ENCODE measurements at regions not wholly inside any gene's neighbourhood (a gene's known extent, or its start where the extent isn't known, plus 50 kb on each side); places are given as distances from the start of the nearest gene placed in this dataset.

- CTCF ChIA-PET, result interaction anchor here (0.6 kb wide), 1 partner anchor 69 kb away, joined by 3 read pairs; no protein-coding TSS in a partner anchor
- no peak overlapping the region for H2AK9ac ChIP-seq (replicated peaks; ENCODE audit: low read depth, low read length, poor library complexity)
- H2BK5ac ChIP-seq (ENCODE audit: low read depth, low read length, poor library complexity, severe bottlenecking), result no peak overlapping the region
- H3K14ac ChIP-seq (replicated peaks; ENCODE audit: low read depth, low read length), result no peak overlapping the region
- no peak overlapping the region for H3K23ac ChIP-seq (ENCODE audit: low read depth, low read length)
- intact Hi-C loops (cut with micrococcal nuclease) (no loop called here), in situ Hi-C loops (cut with MboI; ENCODE audit: low sequenced_read_pairs) (no loop called here), dilution Hi-C loops (cut with HindIII; ENCODE audit: low sequenced_read_pairs, unreplicated experiment) (no loop called here)
- POLR2A ChIA-PET (ENCODE audit: unreplicated experiment), result no interaction called here
- no peak overlapping the region for H3K56ac ChIP-seq (ENCODE audit: extremely low read depth, insufficient read depth, low read length)
- no peak overlapping the region for H2BK15ac ChIP-seq (ENCODE audit: low read depth, low read length)
- H3K9ac ChIP-seq (ENCODE audit: low read depth, low read length), result no peak overlapping the region
- no peak overlapping the region for H2BK120ac ChIP-seq (ENCODE audit: low read depth, low read length)
- ATAC-seq (ENCODE audit: low read depth) (no peak), DNase-seq (no peak)
- no peak overlapping the region for H4K91ac ChIP-seq (ENCODE audit: insufficient read depth, low read depth, low read length)
- no peak overlapping the region for H2AK5ac ChIP-seq (ENCODE audit: low read depth, low read length)
- no peak overlapping the region for H3K4me2 ChIP-seq (ENCODE audit: low read depth, low read length)
- BruUV-seq (replicated peaks), result no TSS peak
- no peak overlapping the region for H3K4ac ChIP-seq (ENCODE audit: low read depth, low read length)
- H3K18ac ChIP-seq (ENCODE audit: low read depth, low read length), result no peak overlapping the region
- no peaks in the 10 kb centered on the region for H4K20me1 ChIP-seq (ENCODE audit: insufficient read depth, low read length)
- no CpG with 5 or more reads among the region's 5 CpGs for WGBS, 2 experiments (ENCODE audit: extremely low coverage in 2 of 2, insufficient read length in 1 of 2)
- no peaks in the 10 kb centered on the region for H3K36me3 ChIP-seq (ENCODE audit: control insufficient read depth, insufficient read depth, low read length)
- no peak overlapping the region for H2AFZ ChIP-seq (replicated peaks; ENCODE audit: low read length, poor library complexity)
- no peak overlapping the region for H3K27ac ChIP-seq (ENCODE audit: insufficient read depth, low read length)
- TF ChIP-seq POLR2A (IDR thresholded peaks at IDR 0.05; ENCODE audit: low read depth, low read length) (no peak), MXI1 (IDR thresholded peaks at IDR 0.05; ENCODE audit: borderline replicate concordance, low read depth, low read length) (no peak), MAFK (IDR thresholded peaks at IDR 0.05; ENCODE audit: low read depth, low read length) (no peak), CHD1 (IDR thresholded peaks at IDR 0.05; ENCODE audit: low read depth, low read length) (no peak), FOS (IDR thresholded peaks at IDR 0.05; ENCODE audit: low read depth, low read length) (no peak), SMC3 (IDR thresholded peaks at IDR 0.05; ENCODE audit: low read depth, low read length) (no peak), RAD21 (IDR thresholded peaks at IDR 0.05; ENCODE audit: low read length) (no peak), NFE2L2 (IDR thresholded peaks at IDR 0.05; ENCODE audit: low read depth, low read length) (no peak), RCOR1 (IDR thresholded peaks at IDR 0.05; ENCODE audit: insufficient replicate concordance, low read length) (no peak), CEBPB (IDR thresholded peaks at IDR 0.05; ENCODE audit: low read depth, low read length) (no peak), BHLHE40 (IDR thresholded peaks at IDR 0.05; ENCODE audit: low read depth, low read length) (no peak), MAZ (IDR thresholded peaks at IDR 0.05; ENCODE audit: borderline replicate concordance, low read depth, low read length) (no peak), RFX5 (IDR thresholded peaks at IDR 0.05; ENCODE audit: low read depth, low read length) (no peak)
- TF ChIP-seq, protein P1, sequence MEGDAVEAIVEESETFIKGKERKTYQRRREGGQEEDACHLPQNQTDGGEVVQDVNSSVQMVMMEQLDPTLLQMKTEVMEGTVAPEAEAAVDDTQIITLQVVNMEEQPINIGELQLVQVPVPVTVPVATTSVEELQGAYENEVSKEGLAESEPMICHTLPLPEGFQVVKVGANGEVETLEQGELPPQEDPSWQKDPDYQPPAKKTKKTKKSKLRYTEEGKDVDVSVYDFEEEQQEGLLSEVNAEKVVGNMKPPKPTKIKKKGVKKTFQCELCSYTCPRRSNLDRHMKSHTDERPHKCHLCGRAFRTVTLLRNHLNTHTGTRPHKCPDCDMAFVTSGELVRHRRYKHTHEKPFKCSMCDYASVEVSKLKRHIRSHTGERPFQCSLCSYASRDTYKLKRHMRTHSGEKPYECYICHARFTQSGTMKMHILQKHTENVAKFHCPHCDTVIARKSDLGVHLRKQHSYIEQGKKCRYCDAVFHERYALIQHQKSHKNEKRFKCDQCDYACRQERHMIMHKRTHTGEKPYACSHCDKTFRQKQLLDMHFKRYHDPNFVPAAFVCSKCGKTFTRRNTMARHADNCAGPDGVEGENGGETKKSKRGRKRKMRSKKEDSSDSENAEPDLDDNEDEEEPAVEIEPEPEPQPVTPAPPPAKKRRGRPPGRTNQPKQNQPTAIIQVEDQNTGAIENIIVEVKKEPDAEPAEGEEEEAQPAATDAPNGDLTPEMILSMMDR (conservative IDR thresholded peaks at IDR 0.05; ENCODE audit: low read depth, low read length), result no peak
- TF ChIP-seq, protein P2, sequence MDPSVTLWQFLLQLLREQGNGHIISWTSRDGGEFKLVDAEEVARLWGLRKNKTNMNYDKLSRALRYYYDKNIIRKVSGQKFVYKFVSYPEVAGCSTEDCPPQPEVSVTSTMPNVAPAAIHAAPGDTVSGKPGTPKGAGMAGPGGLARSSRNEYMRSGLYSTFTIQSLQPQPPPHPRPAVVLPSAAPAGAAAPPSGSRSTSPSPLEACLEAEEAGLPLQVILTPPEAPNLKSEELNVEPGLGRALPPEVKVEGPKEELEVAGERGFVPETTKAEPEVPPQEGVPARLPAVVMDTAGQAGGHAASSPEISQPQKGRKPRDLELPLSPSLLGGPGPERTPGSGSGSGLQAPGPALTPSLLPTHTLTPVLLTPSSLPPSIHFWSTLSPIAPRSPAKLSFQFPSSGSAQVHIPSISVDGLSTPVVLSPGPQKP (IDR thresholded peaks at IDR 0.05; ENCODE audit: borderline replicate concordance, low read depth, low read length), result no peak
- TF ChIP-seq, protein P3, sequence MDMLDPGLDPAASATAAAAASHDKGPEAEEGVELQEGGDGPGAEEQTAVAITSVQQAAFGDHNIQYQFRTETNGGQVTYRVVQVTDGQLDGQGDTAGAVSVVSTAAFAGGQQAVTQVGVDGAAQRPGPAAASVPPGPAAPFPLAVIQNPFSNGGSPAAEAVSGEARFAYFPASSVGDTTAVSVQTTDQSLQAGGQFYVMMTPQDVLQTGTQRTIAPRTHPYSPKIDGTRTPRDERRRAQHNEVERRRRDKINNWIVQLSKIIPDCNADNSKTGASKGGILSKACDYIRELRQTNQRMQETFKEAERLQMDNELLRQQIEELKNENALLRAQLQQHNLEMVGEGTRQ (IDR thresholded peaks at IDR 0.05; ENCODE audit: low read depth, low read length), result no peak
- no peak overlapping the region for H4K8ac ChIP-seq (ENCODE audit: low read depth in 2 of 2, low read length in 2 of 2)
- no peaks in the 10 kb centered on the region for H3K79me1 ChIP-seq (ENCODE audit: low read depth in 1 of 2, low read length in 2 of 2)
- H4K5ac ChIP-seq (ENCODE audit: low read depth, low read length), result no peak overlapping the region
- no peaks in the 10 kb centered on the region for H3K9me3 ChIP-seq (ENCODE audit: control insufficient read depth, insufficient read depth, low read length)
- no peaks in the 10 kb centered on the region; the same call in 1 of the 2 replicates for H3K4me1 ChIP-seq (ENCODE audit: control insufficient read depth, insufficient read depth, low read length)
- peaks cover 8% of the 10 kb centered on the region; the same call in 1 of the 2 replicates for H3K9me1 ChIP-seq (ENCODE audit: insufficient read depth, low read length)
- H2BK20ac ChIP-seq (ENCODE audit: low read depth, low read length), result no peak overlapping the region
- H3K27me3 ChIP-seq (ENCODE audit: control insufficient read depth, insufficient read depth, low read length), result no peaks in the 10 kb centered on the region
- no peak overlapping the region for H3K4me3 ChIP-seq (ENCODE audit: insufficient read depth, low read depth, low read length)
Observed at GRCh38 chr20:53837126-53837826, 233.1 kb downstream of the BCAS1 start.

Data from IMR-90 (cell line).